Activated CD4-positive, alpha-beta T cell treated with anti-CD3 and anti-CD28 coated beads, Interleukin-2, amount 50 U/mL, for 16 hours (primary cell): ENCODE measurements at regions not wholly inside any gene's neighbourhood (a gene's known extent, or its start where the extent isn't known, plus 50 kb on each side); places are given as distances from the start of the nearest gene placed in this dataset.
"Not testable (repeated sequence)": the region's sequence is repeated elsewhere in the genome, so short reads cannot be mapped to it uniquely, and the experiment has no call there.

Source experiments
- DNase-seq: peaks from one replicate; pipeline ENCODE4 v3.0.0-alpha.2; 2020

GRCh38 chr12:94916663-94917062 lies 86.8 kb downstream of the NDUFA12 start:
- no peak for DNase-seq

GRCh38 chr12:94909663-94910062 lies 93.8 kb downstream of the NDUFA12 start:
- DNase-seq: no peak

GRCh38 chr12:94905749-94906148 lies 97.7 kb downstream of the NDUFA12 start:
- not testable (repeated sequence) for DNase-seq

GRCh38 chr12:94900496-94900895 lies 103.0 kb downstream of the NDUFA12 start:
- DNase-seq: no peak

- no peak for DNase-seq
Observed at GRCh38 chr12:94898388-94898787, 105.1 kb downstream of the NDUFA12 start.

- no peak for DNase-seq
Observed at GRCh38 chr12:94892544-94893267, 110.8 kb downstream of the NDUFA12 start.

GRCh38 chr12:94889445-94890210 lies 113.9 kb downstream of the NDUFA12 start:
- DNase-seq: no peak

GRCh38 chr12:94879542-94879941 lies 124.0 kb downstream of the NDUFA12 start:
- no peak for DNase-seq

- peak; percentile 45 for DNase-seq
Observed at GRCh38 chr12:94875525-94875924, 128.0 kb downstream of the NDUFA12 start.

- no peak for DNase-seq
Observed at GRCh38 chr12:94874518-94875302, 128.8 kb downstream of the NDUFA12 start.

GRCh38 chr12:94873734-94874517 lies 129.6 kb downstream of the NDUFA12 start:
- DNase-seq: no peak

- no peak for DNase-seq
Observed at GRCh38 chr12:94872971-94873733, 130.3 kb downstream of the NDUFA12 start.

GRCh38 chr12:94872671-94872970 lies 130.9 kb downstream of the NDUFA12 start:
- DNase-seq: no peak

- DNase-seq: no peak
Observed at GRCh38 chr12:94872007-94872653, 131.4 kb downstream of the NDUFA12 start.

- DNase-seq: no peak
Observed at GRCh38 chr12:94870511-94870910, 133.0 kb downstream of the NDUFA12 start.

GRCh38 chr12:94868161-94868560 lies 135.3 kb downstream of the NDUFA12 start:
- no peak for DNase-seq

- no peak for DNase-seq
Observed at GRCh38 chr12:94867066-94867855, 136.2 kb downstream of the NDUFA12 start.

- no peak for DNase-seq
Observed at GRCh38 chr12:94864987-94865386, 138.5 kb downstream of the NDUFA12 start.

GRCh38 chr12:94863321-94864035 lies 140.0 kb downstream of the NDUFA12 start:
- no peak for DNase-seq

- no peak for DNase-seq
Observed at GRCh38 chr12:94862421-94862820, 141.1 kb downstream of the NDUFA12 start.
